RWPE2 (cell line): ENCODE measurements at regions not wholly inside any gene's neighbourhood (a gene's known extent, or its start where the extent isn't known, plus 50 kb on each side); places are given as distances from the start of the nearest gene placed in this dataset.

ENCODE experiments used
- ATAC-seq: fragments of 200-7000 bp; cut with Tn5 transposase; 3 replicates; pipeline ENCODE4 v1.9.1; 2021; ENCODE audit warnings: low read depth
- DNase-seq: peaks from one replicate; pipeline ENCODE4 v3.0.0-alpha.2; 2020; ENCODE audit warnings: low spot score
- H3K27ac ChIP-seq: fragments of 450-650 bp; 2 replicates; pipeline ENCODE4 v1.5.1; 2017; ENCODE audit warnings: mild to moderate bottlenecking; ENCODE audit not compliant: poor library complexity, severe bottlenecking
- H3K27me3 ChIP-seq: fragments of 250-450 bp; sonication (Bioruptor Pico); 2 replicates; pipeline ENCODE4 v1.5.1; 2021; ENCODE audit warnings: mild to moderate bottlenecking, moderate library complexity; ENCODE audit not compliant: insufficient read depth, poor library complexity, severe bottlenecking
- H3K36me3 ChIP-seq: fragments of 250-450 bp; sonication (Bioruptor Pico); 2 replicates; pipeline ENCODE4 v1.5.1; 2020; ENCODE audit warnings: low read depth, mild to moderate bottlenecking, moderate library complexity
- H3K4me1 ChIP-seq: fragments of 250-450 bp; sonication (Bioruptor Pico); 2 replicates; pipeline ENCODE4 v1.5.1; 2021; ENCODE audit warnings: mild to moderate bottlenecking, moderate library complexity; ENCODE audit not compliant: insufficient read depth, poor library complexity, severe bottlenecking
- H3K4me3 ChIP-seq: fragments of 250-450 bp; sonication (Bioruptor Pico); 2 replicates; pipeline ENCODE4 v1.5.1; 2021; ENCODE audit warnings: mild to moderate bottlenecking, moderate library complexity; ENCODE audit not compliant: severe bottlenecking
- H3K9me3 ChIP-seq: fragments of 250-450 bp; sonication (Bioruptor Pico); 2 replicates; pipeline ENCODE4 v1.5.1; 2021; ENCODE audit warnings: mild to moderate bottlenecking, moderate library complexity; ENCODE audit not compliant: severe bottlenecking
- CTCF ChIP-seq: fragments of 450-650 bp; IDR thresholded peaks from one replicate; pipeline ENCODE4 v1.5.1; 2017; ENCODE audit warnings: mild to moderate bottlenecking, moderate library complexity; ENCODE audit not compliant: poor library complexity, severe bottlenecking

- TF ChIP-seq CTCF = no peak
- no peaks in the 10 kb centered on the region for H3K9me3 ChIP-seq
- no peak overlapping the region for H3K4me3 ChIP-seq
- no peaks in the 10 kb centered on the region for H3K36me3 ChIP-seq
- H3K27ac ChIP-seq = no peak overlapping the region
- no peaks in the 10 kb centered on the region for H3K27me3 ChIP-seq
- H3K4me1 ChIP-seq = no peaks in the 10 kb centered on the region
- ATAC-seq (no peak), DNase-seq (no peak)
These were observed 458.6 kb upstream of the NWD2 start for GRCh38 chr4:36785973-36786372.

- H3K27ac ChIP-seq = no peak overlapping the region
- H3K27me3 ChIP-seq = no peaks in the 10 kb centered on the region
- no peaks in the 10 kb centered on the region for H3K9me3 ChIP-seq
- H3K36me3 ChIP-seq = no peaks in the 10 kb centered on the region
- no peak for TF ChIP-seq CTCF
- H3K4me1 ChIP-seq = no peaks in the 10 kb centered on the region
- DNase-seq (no peak), ATAC-seq (no peak)
- H3K4me3 ChIP-seq = no peak overlapping the region
These were observed 458.0 kb upstream of the NWD2 start for GRCh38 chr4:36786519-36786918.

- DNase-seq (no peak), ATAC-seq (no peak)
- H3K27ac ChIP-seq = no peak overlapping the region
- TF ChIP-seq CTCF = no peak
- no peaks in the 10 kb centered on the region for H3K4me1 ChIP-seq
- H3K27me3 ChIP-seq = no peaks in the 10 kb centered on the region
- no peak overlapping the region for H3K4me3 ChIP-seq
- no peaks in the 10 kb centered on the region for H3K9me3 ChIP-seq
- H3K36me3 ChIP-seq = no peaks in the 10 kb centered on the region
These were observed 449.8 kb upstream of the NWD2 start for GRCh38 chr4:36794716-36795115.

GRCh38 chr4:36812149-36812548 is 432.4 kb upstream of the NWD2 start:
- H3K27me3 ChIP-seq = no peaks in the 10 kb centered on the region
- no peak overlapping the region for H3K27ac ChIP-seq
- no peak overlapping the region for H3K4me3 ChIP-seq
- no peaks in the 10 kb centered on the region for H3K36me3 ChIP-seq
- DNase-seq (no peak), ATAC-seq (no peak)
- H3K4me1 ChIP-seq = no peaks in the 10 kb centered on the region
- TF ChIP-seq CTCF = no peak
- no peaks in the 10 kb centered on the region for H3K9me3 ChIP-seq

GRCh38 chr4:36815536-36815935 is 429.0 kb upstream of the NWD2 start:
- H3K4me3 ChIP-seq = no peak overlapping the region
- H3K9me3 ChIP-seq = no peaks in the 10 kb centered on the region
- H3K27me3 ChIP-seq = peaks cover 4% of the 10 kb centered on the region
- H3K36me3 ChIP-seq = no peaks in the 10 kb centered on the region
- DNase-seq (no peak), ATAC-seq (no peak)
- H3K27ac ChIP-seq = no peak overlapping the region
- no peak for TF ChIP-seq CTCF
- no peaks in the 10 kb centered on the region for H3K4me1 ChIP-seq
